ENCODE measurements at regions not wholly inside any gene's neighbourhood (a gene's known extent, or its start where the extent isn't known, plus 50 kb on each side); places are given as distances from the start of the nearest gene placed in this dataset.
"Not testable (repeated sequence)": the region's sequence is repeated elsewhere in the genome, so short reads cannot be mapped to it uniquely, and the experiment has no call there.

- H3K9me3 ChIP-seq (ENCODE audit: low read length); H3K27me3 ChIP-seq (ENCODE audit: insufficient read depth, low read length, poor library complexity, severe bottlenecking); H3K36me3 Mint-ChIP-seq; DNase-seq; H3K36me3 ChIP-seq (ENCODE audit: insufficient read depth, low read length); POLR2A ChIA-PET; H3K27ac Mint-ChIP-seq; H3K27me3 Mint-ChIP-seq; H3K4me1 ChIP-seq (ENCODE audit: insufficient read depth, low read length); H3K4me1 Mint-ChIP-seq; CTCF ChIA-PET; H3K4me3 ChIP-seq (ENCODE audit: low read length); H3K27ac ChIP-seq (ENCODE audit: low read depth, low read length); H3K4me3 Mint-ChIP-seq: not testable (repeated sequence)
- peaks cover 6 to 20% (median 13%) of the 10 kb centered on the region in 5 donors for H3K9me3 Mint-ChIP-seq
Observed at GRCh38 chr9:65393111-65393810, 108.3 kb upstream of the FOXD4L5 start.

- H3K4me3 ChIP-seq (ENCODE audit: low read length); DNase-seq; H3K27me3 ChIP-seq (ENCODE audit: insufficient read depth, low read length, poor library complexity, severe bottlenecking); H3K27ac Mint-ChIP-seq; H3K27me3 Mint-ChIP-seq; CTCF ChIA-PET; H3K36me3 ChIP-seq (ENCODE audit: insufficient read depth, low read length); H3K27ac ChIP-seq (ENCODE audit: low read depth, low read length); H3K4me1 ChIP-seq (ENCODE audit: insufficient read depth, low read length); POLR2A ChIA-PET; H3K4me1 Mint-ChIP-seq; H3K4me3 Mint-ChIP-seq; H3K9me3 ChIP-seq (ENCODE audit: low read length); H3K36me3 Mint-ChIP-seq: not testable (repeated sequence)
- peaks cover 6 to 19% (median 15%) of the 10 kb centered on the region in 5 donors for H3K9me3 Mint-ChIP-seq
Observed at GRCh38 chr9:65392611-65393010, 107.6 kb upstream of the FOXD4L5 start.

GRCh38 chr9:65389710-65390109, 104.7 kb upstream of the FOXD4L5 start:
- peak in 2 of 5 donors; percentile 20 to 65 for DNase-seq
- H3K4me1 Mint-ChIP-seq; H3K27ac ChIP-seq (ENCODE audit: low read depth, low read length); H3K4me3 Mint-ChIP-seq; CTCF ChIA-PET; H3K36me3 Mint-ChIP-seq; POLR2A ChIA-PET; H3K9me3 ChIP-seq (ENCODE audit: low read length); H3K4me1 ChIP-seq (ENCODE audit: insufficient read depth, low read length); H3K36me3 ChIP-seq (ENCODE audit: insufficient read depth, low read length); H3K27ac Mint-ChIP-seq; H3K4me3 ChIP-seq (ENCODE audit: low read length); H3K27me3 Mint-ChIP-seq; H3K27me3 ChIP-seq (ENCODE audit: insufficient read depth, low read length, poor library complexity, severe bottlenecking): not testable (repeated sequence)
- H3K9me3 Mint-ChIP-seq: peaks cover 7 to 26% (median 18%) of the 10 kb centered on the region in 5 donors

- POLR2A ChIA-PET; H3K27ac ChIP-seq (ENCODE audit: low read depth, low read length); H3K27me3 ChIP-seq (ENCODE audit: insufficient read depth, low read length, poor library complexity, severe bottlenecking); H3K36me3 ChIP-seq (ENCODE audit: insufficient read depth, low read length); H3K4me3 Mint-ChIP-seq; H3K4me1 ChIP-seq (ENCODE audit: insufficient read depth, low read length); H3K4me1 Mint-ChIP-seq; DNase-seq; CTCF ChIA-PET; H3K27ac Mint-ChIP-seq; H3K27me3 Mint-ChIP-seq; H3K9me3 ChIP-seq (ENCODE audit: low read length); H3K36me3 Mint-ChIP-seq; H3K4me3 ChIP-seq (ENCODE audit: low read length): not testable (repeated sequence)
- H3K9me3 Mint-ChIP-seq: peaks cover 7 to 25% (median 18%) of the 10 kb centered on the region in 5 donors
Observed at GRCh38 chr9:65389216-65389615, 104.2 kb upstream of the FOXD4L5 start.

GRCh38 chr9:65386699-65387098, 101.7 kb upstream of the FOXD4L5 start:
- H3K4me1 ChIP-seq (ENCODE audit: insufficient read depth, low read length); H3K9me3 ChIP-seq (ENCODE audit: low read length); H3K36me3 ChIP-seq (ENCODE audit: insufficient read depth, low read length); H3K27me3 Mint-ChIP-seq; CTCF ChIA-PET; POLR2A ChIA-PET; H3K27ac Mint-ChIP-seq; H3K4me1 Mint-ChIP-seq; H3K36me3 Mint-ChIP-seq; H3K27me3 ChIP-seq (ENCODE audit: insufficient read depth, low read length, poor library complexity, severe bottlenecking); H3K27ac ChIP-seq (ENCODE audit: low read depth, low read length): not testable (repeated sequence)
- DNase-seq: peak; percentile 37 to 86 (median 67)
- peak overlapping the region; percentile 43 for H3K4me3 ChIP-seq (ENCODE audit: low read length)
- peaks cover 7 to 28% (median 23%) of the 10 kb centered on the region in 5 donors for H3K9me3 Mint-ChIP-seq
- peak overlapping the region in 4 of 7 donors; percentile 51 to 67 (median 60) for H3K4me3 Mint-ChIP-seq

GRCh38 chr9:65386191-65386590, 101.2 kb upstream of the FOXD4L5 start:
- H3K27me3 Mint-ChIP-seq; CTCF ChIA-PET; H3K9me3 ChIP-seq (ENCODE audit: low read length); H3K4me1 Mint-ChIP-seq; H3K27me3 ChIP-seq (ENCODE audit: insufficient read depth, low read length, poor library complexity, severe bottlenecking); H3K36me3 Mint-ChIP-seq; H3K4me1 ChIP-seq (ENCODE audit: insufficient read depth, low read length); DNase-seq; H3K4me3 Mint-ChIP-seq; H3K4me3 ChIP-seq (ENCODE audit: low read length); H3K27ac Mint-ChIP-seq; POLR2A ChIA-PET; H3K36me3 ChIP-seq (ENCODE audit: insufficient read depth, low read length); H3K27ac ChIP-seq (ENCODE audit: low read depth, low read length): not testable (repeated sequence)
- H3K9me3 Mint-ChIP-seq: peaks cover 7 to 28% (median 22%) of the 10 kb centered on the region in 5 donors

- H3K4me1 Mint-ChIP-seq; H3K9me3 ChIP-seq (ENCODE audit: low read length); H3K27me3 Mint-ChIP-seq; H3K4me3 Mint-ChIP-seq; POLR2A ChIA-PET; DNase-seq; H3K27ac ChIP-seq (ENCODE audit: low read depth, low read length); H3K4me3 ChIP-seq (ENCODE audit: low read length); H3K27me3 ChIP-seq (ENCODE audit: insufficient read depth, low read length, poor library complexity, severe bottlenecking); H3K4me1 ChIP-seq (ENCODE audit: insufficient read depth, low read length); CTCF ChIA-PET; H3K36me3 ChIP-seq (ENCODE audit: insufficient read depth, low read length); H3K36me3 Mint-ChIP-seq: not testable (repeated sequence)
- Mint-ChIP-seq H3K27ac (peak overlapping the region in 1 of 8 donors; percentile 14), H3K9me3 (peaks cover 4 to 28% (median 18%) of the 10 kb centered on the region in 5 donors)
Observed at GRCh38 chr9:65385655-65386024, 100.6 kb upstream of the FOXD4L5 start.

GRCh38 chr9:65384759-65385654, 100.0 kb upstream of the FOXD4L5 start:
- H3K27me3 Mint-ChIP-seq; H3K4me1 ChIP-seq (ENCODE audit: insufficient read depth, low read length); H3K36me3 Mint-ChIP-seq; H3K27me3 ChIP-seq (ENCODE audit: insufficient read depth, low read length, poor library complexity, severe bottlenecking); H3K4me3 ChIP-seq (ENCODE audit: low read length); H3K4me3 Mint-ChIP-seq; H3K27ac ChIP-seq (ENCODE audit: low read depth, low read length); H3K4me1 Mint-ChIP-seq; H3K9me3 ChIP-seq (ENCODE audit: low read length); DNase-seq; POLR2A ChIA-PET; H3K36me3 ChIP-seq (ENCODE audit: insufficient read depth, low read length); CTCF ChIA-PET; H3K27ac Mint-ChIP-seq: not testable (repeated sequence)
- H3K9me3 Mint-ChIP-seq: peaks cover 4 to 28% (median 18%) of the 10 kb centered on the region in 5 donors
